ENCODE measurements at regions not wholly inside any gene's neighbourhood (a gene's known extent, or its start where the extent isn't known, plus 50 kb on each side); places are given as distances from the start of the nearest gene placed in this dataset.

DNA sequence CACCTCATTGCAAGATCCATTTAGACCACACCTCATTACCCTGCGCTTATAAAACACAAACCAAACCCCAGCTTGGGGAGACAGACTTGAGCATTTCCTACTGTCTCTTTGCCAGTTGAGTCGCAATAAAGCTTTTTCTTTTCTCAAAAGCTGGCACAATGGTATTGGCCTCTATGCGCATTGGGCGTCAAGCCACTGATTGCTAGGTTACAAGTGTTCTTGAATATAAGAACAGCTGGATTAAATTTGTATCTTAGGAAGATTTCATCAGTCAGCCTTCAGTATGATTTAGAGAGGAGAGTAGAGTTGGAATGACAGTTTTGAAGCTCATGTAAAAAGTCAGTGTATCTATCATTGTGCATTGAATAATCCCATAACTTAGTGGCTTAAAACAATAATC lies 84.9 kb upstream of the RAB4A start:
- H3K9me3 ChIP-seq = no peaks in the 10 kb centered on the region
- no peak for DNase-seq
- ATAC-seq = no peak
- H3K27me3 ChIP-seq = no peaks in the 10 kb centered on the region
- intact Hi-C loops (cut with DNase I) = no loop called here
- peaks cover 0 to 8% (median 0%) of the 10 kb centered on the region in 12 donors for H3K4me1 ChIP-seq
- H3K27ac ChIP-seq = no peak overlapping the region
- 95 to 98% (median 96%) methylated on average over 4 of the region's 4 CpGs for WGBS, 4 donors
- no peaks in the 10 kb centered on the region for H3K36me3 ChIP-seq
- no peak for TF ChIP-seq POLR2A (IDR thresholded peaks at IDR 0.05)
- H3K4me3 ChIP-seq = no peak overlapping the region

DNA sequence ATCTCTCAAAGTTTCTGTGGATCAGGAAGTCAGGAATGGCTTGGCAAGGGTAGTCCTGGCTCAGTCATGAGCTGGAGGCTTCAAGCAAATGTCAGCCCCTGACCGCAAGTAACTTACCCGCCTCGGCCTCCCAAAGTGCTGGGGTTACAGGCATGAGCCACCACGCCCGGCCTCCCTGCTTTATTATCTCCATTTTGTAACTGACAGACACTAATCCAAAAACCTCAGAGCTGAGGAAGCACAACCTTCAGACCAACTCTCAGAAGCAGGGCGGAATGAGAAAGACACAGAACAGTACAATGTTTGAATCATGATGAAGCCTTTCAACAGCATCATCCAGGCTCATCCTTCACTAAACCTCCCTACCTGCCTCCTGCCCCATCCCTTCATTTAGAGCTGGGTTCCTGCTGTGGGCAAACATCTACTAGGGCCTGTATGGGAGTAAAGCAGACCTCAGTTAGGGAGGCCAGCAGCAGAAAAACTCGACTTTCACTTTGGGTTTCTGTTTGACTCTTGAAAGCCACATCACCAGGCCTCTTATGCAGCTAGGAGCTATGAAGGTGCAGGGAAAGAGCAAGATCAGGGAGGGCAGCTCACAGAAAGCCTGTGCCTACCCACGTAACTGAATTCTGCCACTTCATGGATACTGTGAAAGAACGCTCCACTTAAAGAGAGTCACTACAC lies 84.4 kb upstream of the RAB4A start:
- no peak for ATAC-seq
- Histone ChIP-seq H3K9me3 (no peaks in the 10 kb centered on the region), H3K4me3 (no peak overlapping the region), H3K36me3 (no peaks in the 10 kb centered on the region), H3K4me1 (peaks cover 0 to 13% (median 0%) of the 10 kb centered on the region in 12 donors), H3K27me3 (no peaks in the 10 kb centered on the region), H3K27ac (no peak overlapping the region)
- intact Hi-C loops (cut with DNase I) = no loop called here
- TF ChIP-seq POLR2A (IDR thresholded peaks at IDR 0.05) = no peak
- TF ChIP-seq, protein P1, sequence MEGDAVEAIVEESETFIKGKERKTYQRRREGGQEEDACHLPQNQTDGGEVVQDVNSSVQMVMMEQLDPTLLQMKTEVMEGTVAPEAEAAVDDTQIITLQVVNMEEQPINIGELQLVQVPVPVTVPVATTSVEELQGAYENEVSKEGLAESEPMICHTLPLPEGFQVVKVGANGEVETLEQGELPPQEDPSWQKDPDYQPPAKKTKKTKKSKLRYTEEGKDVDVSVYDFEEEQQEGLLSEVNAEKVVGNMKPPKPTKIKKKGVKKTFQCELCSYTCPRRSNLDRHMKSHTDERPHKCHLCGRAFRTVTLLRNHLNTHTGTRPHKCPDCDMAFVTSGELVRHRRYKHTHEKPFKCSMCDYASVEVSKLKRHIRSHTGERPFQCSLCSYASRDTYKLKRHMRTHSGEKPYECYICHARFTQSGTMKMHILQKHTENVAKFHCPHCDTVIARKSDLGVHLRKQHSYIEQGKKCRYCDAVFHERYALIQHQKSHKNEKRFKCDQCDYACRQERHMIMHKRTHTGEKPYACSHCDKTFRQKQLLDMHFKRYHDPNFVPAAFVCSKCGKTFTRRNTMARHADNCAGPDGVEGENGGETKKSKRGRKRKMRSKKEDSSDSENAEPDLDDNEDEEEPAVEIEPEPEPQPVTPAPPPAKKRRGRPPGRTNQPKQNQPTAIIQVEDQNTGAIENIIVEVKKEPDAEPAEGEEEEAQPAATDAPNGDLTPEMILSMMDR (IDR thresholded peaks at IDR 0.05) = no peak
- DNase-seq = no peak
- 93 to 95% (median 95%) methylated on average over 9 of the region's 9 CpGs for WGBS, 4 donors

DNA sequence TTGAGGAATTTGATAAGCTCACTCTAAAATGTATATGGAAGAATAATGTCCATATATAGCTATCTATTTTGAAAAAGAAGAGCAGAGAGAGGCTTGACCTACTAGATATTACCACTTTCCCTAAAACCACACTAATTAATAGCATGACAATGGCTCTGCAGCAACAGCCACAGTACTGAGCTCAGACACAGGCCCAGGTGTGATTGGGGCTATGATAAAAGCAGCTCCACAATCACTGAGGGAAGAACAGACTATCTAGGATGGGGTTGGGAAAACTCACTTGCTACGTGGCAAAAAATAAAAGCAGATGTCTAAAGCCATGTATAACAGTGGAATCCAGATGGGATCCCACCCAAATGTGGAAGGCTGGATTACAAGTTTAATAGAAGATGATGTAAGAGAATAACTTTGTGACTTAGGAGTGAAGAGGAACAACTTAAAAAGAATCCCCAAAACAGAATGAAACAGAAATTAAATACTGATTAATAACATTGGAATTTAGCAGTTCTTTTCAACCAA lies 80.8 kb upstream of the RAB4A start:
- DNase-seq (no peak), ATAC-seq (no peak)
- H3K27ac ChIP-seq = no peak overlapping the region
- H3K36me3 ChIP-seq = no peaks in the 10 kb centered on the region
- H3K9me3 ChIP-seq = no peaks in the 10 kb centered on the region
- WGBS, 4 donors = 68 to 81% (median 79%) methylated on average over 1 of the region's 1 CpG
- no peak overlapping the region for H3K4me3 ChIP-seq
- TF ChIP-seq POLR2A (IDR thresholded peaks at IDR 0.05) = no peak
- TF ChIP-seq, protein P1 (IDR thresholded peaks at IDR 0.05) = no peak
- H3K27me3 ChIP-seq = peaks cover 0 to 4% (median 0%) of the 10 kb centered on the region in 9 donors
- intact Hi-C loops (cut with DNase I) = no loop called here
- peaks cover 0 to 31% (median 0%) of the 10 kb centered on the region in 12 donors for H3K4me1 ChIP-seq

DNA sequence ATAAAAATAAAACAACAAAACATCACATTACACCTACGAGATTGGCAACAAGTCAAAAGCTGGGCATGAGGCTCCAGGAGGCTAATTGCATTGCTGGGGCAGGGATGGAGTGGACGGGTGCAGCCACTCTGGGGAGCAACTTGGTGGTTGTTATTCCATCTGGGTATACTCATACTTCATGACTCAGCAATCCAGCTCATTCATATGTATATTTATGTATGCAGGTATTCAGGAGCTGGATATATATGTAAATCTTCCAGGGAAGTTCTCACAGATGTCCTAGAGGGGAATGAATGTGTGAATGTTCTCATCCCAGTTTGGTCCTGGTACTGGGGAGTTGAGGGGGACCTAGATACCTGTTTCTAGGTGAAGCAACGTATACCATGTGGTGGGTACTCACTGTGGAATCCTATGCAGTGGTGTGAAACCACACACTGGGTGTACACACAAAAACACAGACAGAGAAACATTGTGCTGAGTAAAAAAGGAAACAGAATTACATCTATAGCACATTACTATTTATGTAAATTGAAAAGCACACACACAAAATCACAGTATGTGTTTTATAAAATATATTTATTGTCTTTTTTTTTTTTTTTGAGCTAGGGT lies 79.7 kb upstream of the RAB4A start:
- TF ChIP-seq POLR2A (IDR thresholded peaks at IDR 0.05) = no peak
- TF ChIP-seq, protein P1 (IDR thresholded peaks at IDR 0.05) = no peak
- Histone ChIP-seq H3K36me3 (no peaks in the 10 kb centered on the region), H3K27me3 (peaks cover 0 to 4% (median 0%) of the 10 kb centered on the region in 9 donors), H3K9me3 (no peaks in the 10 kb centered on the region), H3K4me1 (peaks cover 0 to 31% (median 0%) of the 10 kb centered on the region in 12 donors), H3K4me3 (no peak overlapping the region), H3K27ac (no peak overlapping the region)
- no peak for ATAC-seq
- 63 to 81% (median 71%) methylated on average over 3 of the region's 3 CpGs for WGBS, 4 donors
- no peak for DNase-seq
- intact Hi-C loops (cut with DNase I) = no loop called here
